ENCODE measurements at regions not wholly inside any gene's neighbourhood (a gene's known extent, or its start where the extent isn't known, plus 50 kb on each side); places are given as distances from the start of the nearest gene placed in this dataset.

GRCh38 chr7:42381161-42381560 is 144.2 kb upstream of the GLI3 start:
- no TSS peak for BruUV-seq (replicated peaks)
- POLR2A ChIA-PET: no interaction called here
- in situ Hi-C loops (cut with HindIII; ENCODE audit: low pct_unique_long_range_greater_than_20kb, low sequenced_read_pairs) (no loop called here), intact Hi-C loops (cut with micrococcal nuclease; ENCODE audit: unreplicated experiment) (no loop called here)
- ATAC-seq (no peak), DNase-seq (ENCODE audit: low read depth, low spot score) (no peak)
- Histone ChIP-seq H3K36me3 (ENCODE audit: control insufficient read depth, insufficient read depth, low read length) (no peaks in the 10 kb centered on the region), H3K4me1 (ENCODE audit: control insufficient read depth, insufficient read depth, low read length) (no peaks in the 10 kb centered on the region), H3K27me3 (ENCODE audit: control insufficient read depth, insufficient read depth, low read length) (no peaks in the 10 kb centered on the region), H3K4me3 (ENCODE audit: low read depth in 2 of 2, low read length in 2 of 2) (no peak overlapping the region), H3K9me3 (ENCODE audit: control insufficient read depth, insufficient read depth, low read depth, low read length) (no peaks in the 10 kb centered on the region), H3K27ac (ENCODE audit: low read length) (no peak overlapping the region)
- TF ChIP-seq REST (IDR thresholded peaks at IDR 0.05; ENCODE audit: insufficient read depth in 1 of 2, low read depth in 2 of 2, low read length in 1 of 2) (no peak), SIN3A (IDR thresholded peaks at IDR 0.05; ENCODE audit: borderline replicate concordance, insufficient read depth, low read depth, low read length) (no peak), POLR2AphosphoS5 (IDR thresholded peaks at IDR 0.05; ENCODE audit: low read depth, low read length) (no peak), CTCF (IDR thresholded peaks at IDR 0.05) (no peak), TCF7L2 (IDR thresholded peaks at IDR 0.05; ENCODE audit: low read depth, low read length) (no peak)
- CTCF ChIA-PET: no interaction called here

- Histone ChIP-seq H3K4me1 (ENCODE audit: control insufficient read depth, insufficient read depth, low read length) (no peaks in the 10 kb centered on the region), H3K36me3 (ENCODE audit: control insufficient read depth, insufficient read depth, low read length) (no peaks in the 10 kb centered on the region), H3K27ac (ENCODE audit: low read length) (no peak overlapping the region), H3K27me3 (ENCODE audit: control insufficient read depth, insufficient read depth, low read length) (no peaks in the 10 kb centered on the region), H3K4me3 (ENCODE audit: low read depth in 2 of 2, low read length in 2 of 2) (no peak overlapping the region), H3K9me3 (ENCODE audit: control insufficient read depth, insufficient read depth, low read depth, low read length) (no peaks in the 10 kb centered on the region)
- in situ Hi-C loops (cut with HindIII; ENCODE audit: low pct_unique_long_range_greater_than_20kb, low sequenced_read_pairs): no loop called here
- DNase-seq (ENCODE audit: low read depth, low spot score) (no peak), ATAC-seq (no peak)
- intact Hi-C loops (cut with micrococcal nuclease; ENCODE audit: unreplicated experiment): no loop called here
- ChIA-PET CTCF (no interaction called here), POLR2A (no interaction called here)
- BruUV-seq (replicated peaks): no TSS peak
- no peak for TF ChIP-seq CTCF (IDR thresholded peaks at IDR 0.05)
- no peak for TF ChIP-seq POLR2AphosphoS5 (IDR thresholded peaks at IDR 0.05; ENCODE audit: low read depth, low read length)
- no peak for TF ChIP-seq REST (IDR thresholded peaks at IDR 0.05; ENCODE audit: insufficient read depth in 1 of 2, low read depth in 2 of 2, low read length in 1 of 2)
- TF ChIP-seq SIN3A (IDR thresholded peaks at IDR 0.05; ENCODE audit: borderline replicate concordance, insufficient read depth, low read depth, low read length): no peak
- TF ChIP-seq TCF7L2 (IDR thresholded peaks at IDR 0.05; ENCODE audit: low read depth, low read length): no peak
Observed at GRCh38 chr7:42380401-42380800, 143.4 kb upstream of the GLI3 start.
